Activated T-helper 1 cell treated with anti-CD3 and anti-CD28 coated beads, Interleukin-2, amount 50 U/mL, for 16 hours (primary cell): ENCODE measurements at regions not wholly inside any gene's neighbourhood (a gene's known extent, or its start where the extent isn't known, plus 50 kb on each side); places are given as distances from the start of the nearest gene placed in this dataset.

Experiments
- DNase-seq, 2 donors: peaks; one replicate each; pipeline ENCODE4 v3.0.0-alpha.2; 2020; ENCODE audit warnings: low read depth in 1 of 2, low spot score in 1 of 2

DNA sequence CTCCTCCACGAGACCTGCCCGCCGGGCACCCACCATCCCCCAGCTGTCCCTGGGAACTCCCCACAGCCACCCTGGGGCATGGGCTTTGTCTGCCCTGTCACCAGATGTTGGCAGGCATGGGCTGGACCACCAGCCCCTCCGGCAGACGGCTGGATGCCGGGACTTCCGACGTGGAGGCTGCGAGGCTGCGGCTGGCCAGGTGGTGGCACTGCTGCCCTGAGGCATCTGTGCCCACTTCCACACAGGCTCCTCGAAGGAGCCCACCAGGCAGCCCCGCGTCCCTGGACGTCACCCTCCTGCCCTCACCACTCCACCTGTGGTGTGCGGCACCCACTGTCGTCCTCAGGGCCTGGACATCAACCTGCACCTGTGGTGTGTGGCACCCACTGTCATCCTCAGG lies 319.9 kb upstream of the SALL3 start:
- no peak for DNase-seq

DNA sequence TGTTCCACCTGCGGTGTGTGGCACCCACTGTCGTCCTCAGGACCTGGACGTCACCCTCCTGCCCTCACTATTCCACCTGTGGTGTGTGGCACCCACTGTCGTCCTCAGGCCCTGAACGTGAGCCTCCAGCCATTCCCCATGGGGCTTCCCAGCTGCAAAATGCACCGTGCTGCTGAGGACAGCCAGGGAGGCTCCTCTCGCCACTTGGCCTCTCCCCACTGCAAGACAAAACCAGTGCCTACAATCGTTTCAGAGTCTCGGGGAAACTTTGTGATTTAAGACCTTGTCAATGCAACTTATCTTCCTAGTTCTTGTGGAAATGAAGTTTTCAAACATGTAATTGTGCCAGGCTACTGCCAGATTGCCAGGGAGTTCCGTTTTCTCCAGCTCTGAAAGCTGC lies 319.3 kb upstream of the SALL3 start:
- no peak for DNase-seq

DNA sequence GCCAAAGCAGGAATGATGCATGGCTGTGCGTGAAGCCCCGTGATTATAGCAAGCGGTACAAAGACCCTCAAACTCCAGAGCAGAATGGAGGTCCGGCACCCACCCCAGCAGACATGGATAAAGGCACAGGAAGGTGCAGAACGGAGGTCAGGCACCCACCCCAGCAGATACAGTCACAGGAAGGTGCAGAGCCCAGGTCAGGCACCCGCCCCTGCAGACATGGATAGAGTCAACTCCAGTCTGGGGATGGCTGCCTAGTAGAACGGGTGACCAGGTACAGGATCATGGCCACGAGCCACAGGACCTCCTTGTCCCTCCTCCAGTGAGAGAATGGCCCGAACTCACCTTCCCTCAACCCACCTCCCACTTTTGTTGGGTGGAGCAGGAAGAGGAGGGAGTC lies 318.3 kb upstream of the SALL3 start:
- no peak for DNase-seq

DNA sequence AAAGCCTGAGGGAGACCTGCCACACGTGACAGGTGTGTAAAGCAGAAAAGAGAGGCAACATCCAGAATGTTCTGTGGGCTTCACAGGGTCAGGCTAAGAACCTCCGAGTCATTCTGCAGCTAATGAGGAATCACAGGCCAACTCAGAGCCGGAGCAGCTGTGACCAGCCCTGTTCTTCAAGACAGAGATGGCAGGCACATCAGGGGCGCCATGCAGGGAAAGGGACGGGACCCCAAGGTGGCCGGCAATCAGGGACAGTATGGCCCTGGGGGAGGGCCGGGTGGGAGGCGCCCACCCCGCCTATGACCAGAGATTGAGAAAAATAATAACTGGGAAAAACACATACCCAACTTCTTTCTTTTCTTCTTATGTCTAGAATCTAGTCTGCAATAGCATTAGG lies 316.7 kb upstream of the SALL3 start:
- no peak for DNase-seq

DNA sequence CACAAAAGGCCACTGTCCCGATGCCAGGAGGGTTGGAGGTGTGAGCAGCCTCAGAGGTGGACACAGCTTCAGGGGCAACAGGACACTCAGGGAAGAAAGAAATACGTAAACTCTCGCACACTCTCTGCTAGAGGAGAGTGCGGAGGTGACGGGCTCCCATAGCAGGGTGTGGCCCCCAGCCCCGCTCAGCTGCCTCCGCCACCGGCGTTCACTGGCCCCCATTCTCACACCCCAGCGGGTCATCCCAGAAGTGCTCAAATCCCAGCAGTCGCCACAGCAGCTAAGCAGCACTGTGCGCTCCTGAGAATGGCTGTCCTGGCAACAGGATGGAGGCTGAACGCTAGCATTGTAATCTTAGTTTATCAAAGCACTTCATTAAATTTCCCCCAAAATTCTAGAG lies 315.6 kb upstream of the SALL3 start:
- no peak for DNase-seq

DNA sequence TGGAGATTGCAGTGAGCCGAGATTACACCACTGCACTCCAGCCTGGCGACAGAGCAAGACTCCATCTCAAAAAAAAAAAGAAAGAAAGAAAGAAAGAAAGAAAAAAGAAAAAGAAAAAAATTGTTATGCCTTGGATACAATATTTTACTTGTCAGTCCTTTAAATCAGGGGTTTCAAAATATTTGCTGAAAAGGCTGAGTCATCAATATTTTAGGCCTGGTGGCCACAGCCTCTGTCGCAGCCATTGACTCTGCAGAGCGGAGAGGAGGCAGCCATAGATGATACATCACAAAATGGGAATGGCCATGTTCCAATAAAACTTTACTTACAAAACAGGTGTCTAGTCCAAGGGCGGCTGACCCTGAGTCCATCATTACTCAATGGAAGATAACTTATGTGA lies 314.8 kb upstream of the SALL3 start:
- no peak for DNase-seq

DNA sequence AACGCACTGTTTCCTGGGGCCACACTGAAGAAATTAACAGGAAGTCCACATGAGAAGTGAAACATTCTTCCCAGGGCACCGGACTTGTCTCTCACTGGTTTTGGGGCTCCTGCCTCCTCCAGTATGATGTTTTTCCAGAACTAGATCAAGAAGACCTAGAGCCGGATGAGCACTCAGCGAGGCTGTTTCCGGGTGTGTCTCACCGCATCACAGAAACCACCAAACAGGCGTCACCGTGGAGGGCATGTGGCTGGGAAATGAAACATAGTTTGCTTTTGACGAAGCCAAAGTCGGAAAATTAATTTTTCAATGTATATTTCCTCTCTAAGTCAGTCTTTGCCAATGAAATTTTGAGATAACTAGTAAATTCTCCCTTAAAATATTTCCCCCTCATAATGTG lies 314.0 kb upstream of the SALL3 start:
- no peak for DNase-seq

DNA sequence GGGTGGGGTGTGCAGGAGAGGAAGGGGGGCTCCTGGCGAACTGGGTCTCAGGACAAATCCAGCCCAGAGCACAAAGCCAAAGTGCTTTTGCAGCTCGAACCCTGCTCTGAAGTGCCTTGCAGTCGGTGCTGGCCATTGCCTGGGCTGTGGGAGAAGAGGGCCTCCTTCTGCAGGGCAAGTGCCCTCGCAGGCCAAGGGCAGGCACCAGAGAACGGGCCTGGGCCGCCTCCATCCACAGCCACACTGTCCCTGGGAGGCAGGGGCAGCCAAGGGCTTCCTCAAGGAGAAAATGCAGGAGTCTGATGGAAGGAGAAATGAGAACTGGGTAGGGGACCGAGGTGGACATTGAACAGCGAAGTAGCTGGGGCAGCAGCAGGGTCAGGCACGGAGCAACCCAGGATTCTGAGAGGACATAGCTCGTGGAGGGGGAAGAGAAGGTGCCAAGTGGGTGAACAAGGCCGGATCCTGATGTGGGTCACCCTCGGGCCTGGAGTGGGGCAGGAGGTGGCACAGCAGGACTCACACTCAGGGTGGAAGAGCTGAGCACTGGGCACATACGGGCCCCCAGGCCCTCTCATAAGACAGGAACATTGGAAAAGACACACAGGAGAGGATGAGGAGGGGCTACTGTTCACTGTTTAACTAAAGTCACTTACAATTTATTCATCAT lies 312.8 kb upstream of the SALL3 start:
- DNase-seq = no peak

DNA sequence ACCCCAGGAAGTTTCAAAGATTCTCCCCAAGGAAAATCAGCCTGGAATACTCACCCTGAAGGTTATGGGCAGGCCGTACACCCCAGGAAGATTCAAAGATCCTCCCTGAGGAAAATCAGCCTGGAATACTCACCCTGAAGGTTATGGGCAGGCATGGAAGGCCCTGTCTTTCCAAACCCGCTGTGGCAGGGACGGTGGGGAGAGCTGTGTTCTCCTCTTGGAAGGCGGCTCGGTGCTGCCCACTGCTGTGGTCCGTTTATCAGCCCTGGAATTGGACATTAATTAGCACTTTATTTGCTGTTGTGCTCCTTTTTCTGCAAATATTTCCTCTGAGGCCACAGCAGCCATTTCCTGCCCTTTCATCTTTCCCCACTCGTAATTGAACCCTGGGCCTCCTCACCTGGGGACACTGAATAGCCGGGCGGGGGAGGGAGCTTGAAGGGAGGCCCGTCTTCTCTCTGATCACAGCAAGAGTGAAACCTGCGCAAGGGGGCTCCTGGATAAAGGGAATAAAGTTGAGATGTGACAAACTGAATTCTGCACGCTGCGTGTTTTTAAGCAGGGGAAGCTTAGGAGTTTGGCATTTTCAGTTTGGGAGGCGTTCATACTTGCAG lies 308.7 kb upstream of the SALL3 start:
- DNase-seq = no peak

DNA sequence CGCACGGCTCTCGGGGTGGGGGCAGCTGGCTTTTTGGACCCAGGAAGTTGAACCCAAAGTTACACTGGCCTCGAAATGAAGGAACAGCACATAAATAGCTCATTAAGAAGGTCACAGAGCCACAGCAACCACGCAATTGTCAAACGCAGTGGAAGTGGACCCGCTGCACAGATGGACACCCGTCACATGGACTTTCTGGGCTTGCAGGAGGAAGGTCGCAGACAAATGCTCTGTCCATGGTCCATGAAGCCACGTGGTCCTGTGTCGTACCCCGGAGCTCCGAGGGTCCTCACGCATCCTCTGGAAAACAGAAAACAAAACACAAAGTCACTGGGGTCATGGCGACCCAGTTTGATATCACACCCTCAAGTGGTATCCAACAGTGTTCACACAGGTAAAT lies 308.1 kb upstream of the SALL3 start:
- no peak for DNase-seq

DNA sequence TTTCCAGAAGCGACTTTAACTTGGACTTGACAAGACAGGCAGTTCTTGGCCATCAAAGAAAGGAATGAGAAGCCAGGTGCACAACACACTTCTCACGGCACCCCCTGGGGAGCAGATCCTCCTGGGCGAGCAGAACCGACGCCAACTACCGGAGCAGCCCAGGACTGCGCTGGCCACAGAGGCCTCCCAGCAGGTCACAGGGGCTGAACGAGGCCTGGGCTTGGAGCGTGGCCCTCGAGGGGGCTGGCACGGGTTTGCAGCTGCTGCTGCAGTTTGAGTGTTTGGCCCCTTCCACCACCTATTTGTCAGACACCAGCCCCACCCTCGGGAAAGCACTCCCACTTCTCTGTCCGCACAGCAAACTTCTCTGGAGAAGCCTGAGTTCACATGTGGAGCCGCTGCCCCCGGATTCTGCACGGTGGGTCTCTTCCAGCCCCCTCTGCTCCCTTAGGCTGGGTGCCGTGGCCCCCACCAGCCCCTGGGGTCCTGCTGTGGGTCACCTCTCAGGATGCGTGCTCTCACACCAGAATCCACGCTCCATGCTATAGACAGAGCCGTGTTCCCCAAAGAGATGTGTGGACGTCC lies 306.7 kb upstream of the SALL3 start:
- DNase-seq = no peak

DNA sequence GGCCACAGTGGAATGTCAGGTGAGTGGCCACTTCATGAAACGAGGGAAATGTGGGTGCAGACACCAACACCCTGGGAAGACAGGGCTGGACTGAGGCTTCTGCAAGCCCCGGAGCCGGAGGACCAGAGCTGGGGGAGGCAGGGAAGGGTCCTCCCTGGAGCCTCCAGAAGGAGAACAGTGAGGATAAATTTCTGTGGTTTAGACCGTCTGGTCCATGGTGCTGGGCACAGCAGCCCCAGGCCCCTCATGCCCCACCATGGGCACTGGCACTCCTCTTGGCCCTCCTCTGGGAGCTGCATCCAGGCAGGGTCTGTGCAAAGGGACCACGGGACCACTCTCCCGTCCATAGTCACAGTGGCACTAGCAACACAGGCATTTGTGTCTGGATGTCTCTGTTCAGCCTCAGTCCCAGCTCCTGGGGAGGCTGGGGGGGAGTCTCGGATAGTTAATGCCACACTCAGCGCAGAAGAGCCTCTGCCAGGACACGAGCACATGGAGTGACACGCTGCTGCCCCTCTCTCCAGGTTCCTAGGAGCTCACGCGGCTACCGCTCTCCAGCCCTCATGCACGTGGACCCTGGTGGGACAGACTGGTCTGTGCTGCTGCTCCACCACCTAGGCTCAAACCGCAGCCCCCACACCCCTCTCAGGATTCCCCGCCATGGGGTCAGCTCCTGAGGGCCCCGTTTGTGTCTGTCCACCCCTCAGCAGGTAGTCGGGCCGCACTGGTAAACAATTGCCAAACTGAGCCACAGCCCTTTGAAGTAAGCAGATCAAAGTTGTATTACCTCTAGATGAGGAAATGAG lies 305.9 kb upstream of the SALL3 start:
- DNase-seq = no peak

DNA sequence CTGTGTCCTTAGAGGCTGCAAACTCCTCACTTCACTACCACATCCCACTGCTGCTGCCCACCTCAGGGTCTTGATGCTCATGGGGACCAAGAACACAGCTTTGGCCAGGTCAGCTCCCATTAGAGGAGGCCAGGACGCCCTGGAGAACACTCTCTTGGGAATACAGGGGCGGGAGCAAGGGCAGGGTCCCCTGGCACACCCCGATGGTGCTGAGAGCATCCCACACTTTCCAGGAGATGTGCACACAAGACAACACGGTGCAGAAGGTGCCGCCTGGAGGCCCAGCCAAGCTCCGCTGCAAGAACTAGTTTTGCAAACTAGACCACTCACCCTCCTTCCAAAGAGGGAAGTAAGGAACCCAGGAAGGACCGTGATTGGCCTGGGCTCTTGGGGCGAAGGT lies 304.4 kb upstream of the SALL3 start:
- no peak for DNase-seq

DNA sequence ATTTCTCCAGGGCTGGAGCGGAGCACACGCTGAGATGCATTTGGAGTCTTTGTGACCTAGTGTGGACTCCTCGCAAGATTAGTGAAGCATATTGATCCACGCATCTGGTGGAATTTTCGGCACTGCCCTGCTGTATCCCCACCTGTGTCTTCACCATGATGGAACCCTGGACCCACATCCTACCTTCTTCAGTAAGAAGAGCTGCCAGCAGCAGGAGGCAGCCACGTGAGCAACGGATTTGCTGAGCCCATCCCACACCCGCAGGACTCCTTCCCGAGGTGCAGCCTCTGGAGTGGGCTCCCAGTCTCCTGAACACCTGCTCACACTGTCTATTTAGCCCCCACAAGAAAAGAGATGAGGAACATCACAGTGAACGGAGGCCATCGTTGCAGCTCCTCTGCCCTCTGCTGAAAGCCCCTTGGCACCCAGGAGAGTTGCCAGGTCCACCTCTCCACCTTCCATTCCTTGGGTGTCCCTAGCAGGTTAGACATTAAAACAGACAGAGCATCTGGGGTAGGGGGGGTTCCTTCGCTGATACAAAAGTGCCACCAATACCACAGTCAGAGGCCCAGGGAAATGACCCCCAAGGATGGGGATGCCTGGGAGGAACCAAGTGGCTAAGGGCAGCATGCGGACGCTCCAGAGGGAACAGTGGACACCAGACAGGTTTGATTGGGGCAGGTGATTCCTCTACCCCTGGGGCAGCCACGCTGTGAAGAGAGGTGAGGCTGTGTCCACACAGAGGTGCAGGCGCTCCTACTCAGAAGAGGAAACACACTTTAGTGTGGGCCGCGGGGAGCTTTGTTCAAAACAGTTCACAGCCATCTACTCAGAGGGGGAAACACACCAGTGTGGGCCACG lies 302.8 kb upstream of the SALL3 start:
- no peak for DNase-seq

DNA sequence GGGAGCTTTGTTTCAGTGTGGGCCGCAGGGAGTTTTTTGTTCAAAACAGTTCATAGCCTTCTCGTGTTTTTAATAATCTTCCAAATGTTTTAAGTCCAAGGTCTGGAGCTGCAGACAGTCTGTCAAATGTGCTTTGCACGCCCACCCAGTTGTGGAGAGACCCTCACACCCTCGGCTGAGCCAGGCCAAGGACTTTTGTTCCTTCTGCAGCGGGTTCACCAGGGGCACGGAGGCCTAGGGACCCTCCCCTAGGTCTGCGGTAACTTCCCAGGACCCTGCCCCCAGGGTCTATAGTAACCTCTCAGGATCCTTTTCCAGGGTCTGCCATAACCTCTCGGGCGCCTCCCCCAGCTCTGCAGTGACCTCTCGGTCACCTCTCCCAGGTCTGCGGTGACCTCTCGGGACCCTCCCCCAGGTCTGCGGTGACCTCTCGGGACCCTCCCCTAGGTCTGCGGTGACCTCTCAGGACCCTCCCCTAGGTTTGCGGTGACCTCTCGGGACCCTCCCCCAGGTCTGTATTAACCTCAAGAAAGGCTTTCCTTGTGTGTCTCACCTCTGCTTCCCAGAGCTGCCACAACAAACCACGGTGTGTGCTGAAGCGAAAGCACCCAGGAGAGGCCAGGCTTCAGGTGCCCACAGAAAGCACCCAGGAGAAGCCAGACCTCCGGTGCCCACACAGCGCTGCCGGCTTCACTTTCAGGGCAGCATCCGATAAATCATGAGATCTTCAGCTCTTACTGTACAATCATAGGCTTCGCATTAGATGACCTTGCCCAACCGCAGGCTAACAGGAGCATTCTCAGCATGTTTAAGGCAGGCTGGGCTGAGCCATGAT lies 301.9 kb upstream of the SALL3 start:
- no peak for DNase-seq

DNA sequence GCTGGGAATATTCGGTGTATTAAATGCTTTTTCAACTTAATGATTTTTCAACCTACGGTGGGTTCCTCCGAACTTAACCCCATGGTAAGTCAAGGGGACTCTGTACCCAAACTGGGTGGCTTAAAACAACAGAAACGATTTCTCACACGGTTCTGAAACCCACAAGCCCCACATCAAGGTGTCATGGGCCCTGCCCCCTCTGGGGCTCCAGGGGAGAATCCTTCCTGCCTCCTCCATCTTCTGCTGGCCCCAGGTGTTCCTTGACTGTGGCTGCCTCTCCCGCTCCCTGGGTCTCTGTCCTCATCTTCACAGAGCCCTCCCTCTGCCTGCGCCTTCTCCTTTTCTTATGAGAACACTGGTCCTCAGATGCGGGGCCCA lies 301.3 kb upstream of the SALL3 start:
- no peak for DNase-seq

DNA sequence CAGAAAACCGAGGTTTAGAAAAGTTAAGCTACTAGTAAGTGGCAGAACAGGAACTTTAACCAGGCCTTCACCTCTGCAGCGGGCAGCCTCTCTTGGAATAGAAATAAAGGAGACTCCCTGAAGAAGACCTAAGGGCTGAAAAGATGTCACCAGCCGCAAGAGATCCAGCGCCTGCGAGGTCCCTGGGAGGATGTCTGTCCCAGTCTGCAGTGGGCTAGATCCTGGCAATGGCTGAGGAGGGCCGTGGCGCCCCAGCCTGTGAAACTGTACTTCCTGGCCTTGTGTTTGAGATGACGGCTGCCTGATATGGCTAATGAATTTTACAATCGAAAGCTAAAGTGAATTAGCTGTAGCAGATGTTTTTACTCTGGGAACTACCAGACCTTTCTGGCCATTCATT lies 300.6 kb upstream of the SALL3 start:
- no peak for DNase-seq

DNA sequence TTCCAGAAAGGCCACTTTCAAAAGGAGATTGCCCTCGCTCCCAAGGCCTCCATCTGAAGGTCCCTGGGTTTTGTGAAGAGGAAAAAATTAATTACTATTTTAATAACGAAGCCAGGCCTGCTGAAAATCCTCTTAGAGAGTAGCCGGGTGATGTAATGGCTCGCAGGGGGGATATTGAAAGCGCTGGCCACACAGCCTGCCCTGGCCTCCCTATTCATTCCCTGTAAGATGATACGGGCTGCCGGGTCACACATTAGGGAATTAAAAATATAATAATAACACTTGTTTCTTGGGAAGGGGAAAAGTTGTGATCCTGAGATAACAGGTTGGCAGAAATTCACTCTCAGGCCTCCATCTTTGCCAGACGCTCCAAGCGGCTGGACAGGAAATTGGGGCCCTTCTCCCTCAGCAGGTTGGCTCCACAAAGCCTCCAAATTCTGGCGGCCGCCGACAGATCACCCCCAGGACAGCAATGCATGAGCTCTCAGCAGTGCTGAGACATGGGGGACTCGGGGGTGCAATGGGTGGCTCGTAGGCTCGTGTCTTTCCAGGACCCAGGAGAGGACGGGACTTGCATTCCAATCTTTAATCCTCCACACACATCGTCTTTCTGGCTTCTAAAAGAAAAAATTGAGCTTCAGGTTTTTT lies 299.9 kb upstream of the SALL3 start:
- no peak for DNase-seq

DNA sequence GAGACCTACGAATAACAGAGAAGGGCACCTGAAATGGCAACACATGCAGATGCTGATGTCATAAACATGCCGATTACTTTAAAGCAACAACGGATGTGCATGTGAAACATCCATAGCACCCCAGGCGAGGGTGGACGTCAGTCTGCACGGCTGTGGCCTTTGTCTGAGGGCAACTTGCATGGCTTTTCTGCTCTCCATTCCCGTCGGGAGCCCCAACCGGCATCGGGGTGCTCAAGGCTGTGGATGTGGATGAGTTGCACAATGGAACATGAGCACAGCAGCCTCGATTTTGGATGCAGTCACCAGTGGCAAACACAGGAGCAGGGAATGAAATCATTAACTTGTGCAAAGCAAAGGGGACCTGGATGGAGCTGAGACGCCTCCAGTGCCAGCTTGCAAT lies 298.2 kb upstream of the SALL3 start:
- no peak for DNase-seq

DNA sequence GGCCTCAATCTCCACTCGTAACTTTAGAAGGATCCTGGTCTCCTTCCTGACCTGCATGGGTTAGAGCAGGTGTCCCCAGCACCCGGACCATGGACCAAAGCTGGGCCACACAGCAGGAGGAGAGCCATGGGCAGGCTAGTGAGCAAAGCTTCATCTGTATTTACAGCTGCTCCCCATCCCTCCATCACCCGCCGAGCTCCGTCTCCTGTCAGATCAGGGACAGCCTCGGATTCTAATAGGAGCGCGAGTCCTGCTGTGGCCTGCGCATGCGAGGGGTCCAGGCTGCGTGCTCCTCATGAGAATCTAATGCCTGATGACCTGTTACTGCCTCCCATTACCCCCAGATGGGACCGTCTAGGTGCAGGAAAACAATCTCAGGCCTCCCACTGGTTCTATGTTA lies 297.7 kb upstream of the SALL3 start:
- no peak for DNase-seq
